ENCODE measurements at regions not wholly inside any gene's neighbourhood (a gene's known extent, or its start where the extent isn't known, plus 50 kb on each side); places are given as distances from the start of the nearest gene placed in this dataset.
"Not testable (repeated sequence)": the region's sequence is repeated elsewhere in the genome, so short reads cannot be mapped to it uniquely, and the experiment has no call there.

GRCh38 chr9:124128568-124129166 is 117.1 kb downstream of the LHX2 start:
- no peaks in the 10 kb centered on the region for H3K79me2 ChIP-seq (ENCODE audit: insufficient read depth, low read length)
- no peaks in the 10 kb centered on the region for H3K36me3 ChIP-seq (ENCODE audit: insufficient read depth, low read length)
- H2AFZ ChIP-seq (ENCODE audit: low read length) = no peak overlapping the region
- H3K9ac ChIP-seq (ENCODE audit: low read depth, low read length, poor library complexity, severe bottlenecking) = no peak overlapping the region
- H3K27me3 ChIP-seq (ENCODE audit: insufficient read depth, low read length, poor library complexity, severe bottlenecking) = no peaks in the 10 kb centered on the region
- no peak for TF ChIP-seq EZH2phosphoT487 (IDR thresholded peaks at IDR 0.05; ENCODE audit: borderline replicate concordance)
- H3K9me3 ChIP-seq (ENCODE audit: insufficient read depth, low read depth, low read length) = no peaks in the 10 kb centered on the region
- H3K4me2 ChIP-seq (ENCODE audit: low read depth, low read length, poor library complexity, severe bottlenecking) = no peak overlapping the region
- H3K4me1 ChIP-seq (ENCODE audit: insufficient read depth, low read length, poor library complexity, severe bottlenecking) = no peaks in the 10 kb centered on the region
- H3F3A ChIP-seq (ENCODE audit: low read depth) = no peaks in the 10 kb centered on the region
- H3K4me3 ChIP-seq (ENCODE audit: low read length, poor library complexity, severe bottlenecking) = no peak overlapping the region
- no peaks in the 10 kb centered on the region for H3K9me2 ChIP-seq (replicated peaks; ENCODE audit: low read depth, low read length)
- H4K20me1 ChIP-seq (ENCODE audit: insufficient read depth, low read length, poor library complexity, severe bottlenecking) = no peaks in the 10 kb centered on the region

GRCh38 chr9:124130277-124131075 is 118.9 kb downstream of the LHX2 start:
- no peak for TF ChIP-seq CTCF (conservative IDR thresholded peaks at IDR 0.05; ENCODE audit: low read length)
- TF ChIP-seq EZH2phosphoT487 (IDR thresholded peaks at IDR 0.05; ENCODE audit: borderline replicate concordance) = no peak
- no peak overlapping the region for H3K4me2 ChIP-seq (ENCODE audit: low read depth, low read length, poor library complexity, severe bottlenecking)

GRCh38 chr9:124131518-124131917 is 120.0 kb downstream of the LHX2 start:
- H3K36me3 ChIP-seq (ENCODE audit: insufficient read depth, low read length); H3F3A ChIP-seq (ENCODE audit: low read depth); H3K9me3 ChIP-seq (ENCODE audit: insufficient read depth, low read depth, low read length); H3K4me2 ChIP-seq (ENCODE audit: low read depth, low read length, poor library complexity, severe bottlenecking); H3K27me3 ChIP-seq (ENCODE audit: insufficient read depth, low read length, poor library complexity, severe bottlenecking); H4K20me1 ChIP-seq (ENCODE audit: insufficient read depth, low read length, poor library complexity, severe bottlenecking); H3K79me2 ChIP-seq (ENCODE audit: insufficient read depth, low read length); H3K4me1 ChIP-seq (ENCODE audit: insufficient read depth, low read length, poor library complexity, severe bottlenecking); H3K9me2 ChIP-seq (replicated peaks; ENCODE audit: low read depth, low read length); H3K4me3 ChIP-seq (ENCODE audit: low read length, poor library complexity, severe bottlenecking); H2AFZ ChIP-seq (ENCODE audit: low read length); H3K9ac ChIP-seq (ENCODE audit: low read depth, low read length, poor library complexity, severe bottlenecking): not testable (repeated sequence)

More at GRCh38 chr9:124130277-124131075, 118.9 kb downstream of the LHX2 start:
- H3K9me2 ChIP-seq (replicated peaks; ENCODE audit: low read depth, low read length) = no peaks in the 10 kb centered on the region
- H3F3A ChIP-seq (ENCODE audit: low read depth) = no peaks in the 10 kb centered on the region
- H3K4me3 ChIP-seq (ENCODE audit: low read length, poor library complexity, severe bottlenecking) = no peak overlapping the region
- no peaks in the 10 kb centered on the region for H4K20me1 ChIP-seq (ENCODE audit: insufficient read depth, low read length, poor library complexity, severe bottlenecking)
- no peaks in the 10 kb centered on the region for H3K9me3 ChIP-seq (ENCODE audit: insufficient read depth, low read depth, low read length)
- H3K9ac ChIP-seq (ENCODE audit: low read depth, low read length, poor library complexity, severe bottlenecking) = no peak overlapping the region
- no peaks in the 10 kb centered on the region for H3K27me3 ChIP-seq (ENCODE audit: insufficient read depth, low read length, poor library complexity, severe bottlenecking)
- H3K79me2 ChIP-seq (ENCODE audit: insufficient read depth, low read length) = no peaks in the 10 kb centered on the region
- H2AFZ ChIP-seq (ENCODE audit: low read length) = no peak overlapping the region
- H3K4me1 ChIP-seq (ENCODE audit: insufficient read depth, low read length, poor library complexity, severe bottlenecking) = no peaks in the 10 kb centered on the region
- no peaks in the 10 kb centered on the region for H3K36me3 ChIP-seq (ENCODE audit: insufficient read depth, low read length)

GRCh38 chr9:124132671-124133147 is 121.1 kb downstream of the LHX2 start:
- Histone ChIP-seq H3K4me1 (ENCODE audit: insufficient read depth, low read length, poor library complexity, severe bottlenecking) (no peaks in the 10 kb centered on the region), H3K27me3 (ENCODE audit: insufficient read depth, low read length, poor library complexity, severe bottlenecking) (no peaks in the 10 kb centered on the region), H2AFZ (ENCODE audit: low read length) (no peak overlapping the region), H3K79me2 (ENCODE audit: insufficient read depth, low read length) (no peaks in the 10 kb centered on the region), H3F3A (ENCODE audit: low read depth) (no peaks in the 10 kb centered on the region), H3K9me2 (replicated peaks; ENCODE audit: low read depth, low read length) (no peaks in the 10 kb centered on the region), H3K4me2 (ENCODE audit: low read depth, low read length, poor library complexity, severe bottlenecking) (no peak overlapping the region), H3K4me3 (ENCODE audit: low read length, poor library complexity, severe bottlenecking) (no peak overlapping the region), H3K9me3 (ENCODE audit: insufficient read depth, low read depth, low read length) (no peaks in the 10 kb centered on the region), H3K36me3 (ENCODE audit: insufficient read depth, low read length) (no peaks in the 10 kb centered on the region), H3K9ac (ENCODE audit: low read depth, low read length, poor library complexity, severe bottlenecking) (no peak overlapping the region), H4K20me1 (ENCODE audit: insufficient read depth, low read length, poor library complexity, severe bottlenecking) (no peaks in the 10 kb centered on the region)
- no peak for TF ChIP-seq CTCF (conservative IDR thresholded peaks at IDR 0.05; ENCODE audit: low read length)
- no peak for TF ChIP-seq EZH2phosphoT487 (IDR thresholded peaks at IDR 0.05; ENCODE audit: borderline replicate concordance)
